GM23248 (cell line): ENCODE measurements at regions not wholly inside any gene's neighbourhood (a gene's known extent, or its start where the extent isn't known, plus 50 kb on each side); places are given as distances from the start of the nearest gene placed in this dataset.

Experiments
- DNase-seq: peaks from one replicate; pipeline ENCODE4 v3.0.0-alpha.2; 2015
- H2AFZ ChIP-seq: fragments of 200-600 bp; sonication (generic); 2 replicates; pipeline ENCODE4 v1.6.1; 2016; ENCODE audit warnings: antibody characterized with exemption
- H3F3A ChIP-seq: fragments of 200-600 bp; sonication (generic); 2 replicates; pipeline ENCODE4 v1.6.1; 2016; ENCODE audit warnings: mild to moderate bottlenecking, antibody characterized with exemption, mixed run types; ENCODE audit not compliant: insufficient read depth
- H3K27ac ChIP-seq: fragments of 200-600 bp; sonication (generic); 2 replicates; pipeline ENCODE4 v1.5.1; 2016; ENCODE audit warnings: mild to moderate bottlenecking
- H3K27me3 ChIP-seq: fragments of 200-600 bp; sonication (generic); replicated peaks from 2 replicates; pipeline ENCODE4 v1.6.1; 2016; ENCODE audit warnings: mild to moderate bottlenecking; ENCODE audit not compliant: insufficient read depth
- H3K36me3 ChIP-seq: fragments of 200-600 bp; sonication (generic); 2 replicates; pipeline ENCODE4 v1.6.1; 2016; ENCODE audit warnings: low read depth, mild to moderate bottlenecking
- H3K4me1 ChIP-seq: fragments of 200-600 bp; sonication (generic); 2 replicates; pipeline ENCODE4 v1.6.1; 2016; ENCODE audit warnings: mild to moderate bottlenecking; ENCODE audit not compliant: insufficient read depth
- H3K4me2 ChIP-seq: fragments of 200-600 bp; sonication (generic); one replicate; pipeline ENCODE4 v1.6.1; 2016; ENCODE audit warnings: mild to moderate bottlenecking; ENCODE audit not compliant: unreplicated experiment
- H3K4me3 ChIP-seq: fragments of 200-600 bp; sonication (generic); 2 replicates; pipeline ENCODE4 v1.5.1; 2016; ENCODE audit warnings: mild to moderate bottlenecking
- H3K79me2 ChIP-seq: fragments of 200-600 bp; sonication (generic); 2 replicates; pipeline ENCODE4 v1.6.1; 2016; ENCODE audit warnings: mild to moderate bottlenecking; ENCODE audit not compliant: insufficient read depth
- H3K9ac ChIP-seq: fragments of 200-600 bp; sonication (generic); 2 replicates; pipeline ENCODE4 v1.6.1; 2016; ENCODE audit warnings: mild to moderate bottlenecking
- H3K9me2 ChIP-seq: fragments of 200-600 bp; sonication (generic); 2 replicates; pipeline ENCODE4 v1.6.1; 2016; ENCODE audit warnings: mixed run types, mild to moderate bottlenecking, moderate library complexity; ENCODE audit not compliant: insufficient read depth
- H3K9me3 ChIP-seq: fragments of 200-600 bp; sonication (generic); one replicate; pipeline ENCODE4 v1.6.1; 2017; ENCODE audit warnings: low read depth
- H4K20me1 ChIP-seq: fragments of 200-600 bp; sonication (generic); 2 replicates; pipeline ENCODE4 v1.6.0; 2016; ENCODE audit not compliant: insufficient read depth
- EZH2 ChIP-seq: fragments of 200-600 bp; sonication (generic); IDR thresholded peaks from 2 replicates; pipeline ENCODE4 v1.6.1; 2018; ENCODE audit warnings: antibody characterized with exemption, mild to moderate bottlenecking; ENCODE audit not compliant: insufficient read depth, poor library complexity, severe bottlenecking
- EZH2phosphoT487 ChIP-seq: fragments of 200-600 bp; sonication (generic); IDR thresholded peaks from 2 replicates; pipeline ENCODE4 v1.6.1; 2018; ENCODE audit warnings: antibody characterized with exemption, moderate library complexity, mild to moderate bottlenecking, low read depth; ENCODE audit not compliant: insufficient read depth
- WGBS, 2 experiments: methylation state at CpG; one replicate each; pipeline ENCODE4 v1.1.6; 2015 to 2017; ENCODE audit warnings: low lambda C conversion rate in 2 of 2, low coverage in 1 of 2; ENCODE audit errors: missing lambda C conversion rate in 2 of 2; 5-methylcytosine and 5-hydroxymethylcytosine counted together
- in situ Hi-C: fragments of 300-500 bp; cut with MboI; formaldehyde crosslinking; loops from 2 replicates; pipeline ENCODE4 v1.15.0; 2020

- H3K9me3 ChIP-seq = no peaks in the 10 kb centered on the region
- no peaks in the 10 kb centered on the region for H3K9me2 ChIP-seq
- DNase-seq = peak; percentile 12
- peak overlapping the region; percentile 11; the same call in 1 of the 2 replicates for H2AFZ ChIP-seq
- 28 to 47% methylated on average over 1 of the region's 1 CpG for WGBS, 2 experiments
- H3K4me3 ChIP-seq = no peak overlapping the region; the same call in 1 of the 2 replicates
- peaks cover 17% of the 10 kb centered on the region; the same call in 1 of the 2 replicates for H3F3A ChIP-seq
- in situ Hi-C loops = no loop called here
- TF ChIP-seq EZH2phosphoT487 = no peak
- no peak for TF ChIP-seq EZH2
- no peaks in the 10 kb centered on the region for H4K20me1 ChIP-seq
- peaks cover 16% of the 10 kb centered on the region for H3K4me1 ChIP-seq
- H3K4me2 ChIP-seq = no peak overlapping the region
- no peaks in the 10 kb centered on the region for H3K79me2 ChIP-seq
- no peaks in the 10 kb centered on the region for H3K36me3 ChIP-seq
- no peak overlapping the region for H3K9ac ChIP-seq
- 0 out of 2 replicates have a peak overlapping the region, but pooled peaks have one; percentile 62 for H3K27ac ChIP-seq
- H3K27me3 ChIP-seq = no peaks in the 10 kb centered on the region
Observed at GRCh38 chr11:131099746-131100145, 183.5 kb upstream of the SNX19 start.

GRCh38 chr11:131108760-131109159 is 192.5 kb upstream of the SNX19 start:
- H3K9me2 ChIP-seq = no peaks in the 10 kb centered on the region
- H3K9ac ChIP-seq = no peak overlapping the region
- H3K9me3 ChIP-seq = no peaks in the 10 kb centered on the region
- H3K27ac ChIP-seq = peak overlapping the region; percentile 26
- peak overlapping the region; percentile 30 for H3K4me2 ChIP-seq
- no peaks in the 10 kb centered on the region for H3K36me3 ChIP-seq
- H3K4me3 ChIP-seq = no peak overlapping the region
- peak; percentile 57 for DNase-seq
- no peaks in the 10 kb centered on the region for H3K79me2 ChIP-seq
- no peak overlapping the region for H2AFZ ChIP-seq
- H4K20me1 ChIP-seq = no peaks in the 10 kb centered on the region
- TF ChIP-seq EZH2phosphoT487 (no peak), EZH2 (no peak)
- 10 to 11% methylated on average over 1 of the region's 1 CpG for WGBS, 2 experiments
- no peaks in the 10 kb centered on the region for H3K27me3 ChIP-seq
- in situ Hi-C loops = no loop called here
- peaks cover 21% of the 10 kb centered on the region for H3F3A ChIP-seq
- H3K4me1 ChIP-seq = peaks cover 21% of the 10 kb centered on the region

GRCh38 chr11:131109257-131109656 is 193.0 kb upstream of the SNX19 start:
- peaks cover 21% of the 10 kb centered on the region for H3K4me1 ChIP-seq
- 14 to 19% methylated on average over 4 of the region's 4 CpGs for WGBS, 2 experiments
- H3F3A ChIP-seq = peaks cover 21% of the 10 kb centered on the region
- no peaks in the 10 kb centered on the region for H3K36me3 ChIP-seq
- no peak overlapping the region for H2AFZ ChIP-seq
- H3K9ac ChIP-seq = no peak overlapping the region
- TF ChIP-seq EZH2phosphoT487 (no peak), EZH2 (no peak)
- no peaks in the 10 kb centered on the region for H3K9me3 ChIP-seq
- DNase-seq = peak; percentile 81
- peak overlapping the region; percentile 26 for H3K27ac ChIP-seq
- H3K27me3 ChIP-seq = no peaks in the 10 kb centered on the region
- no peak overlapping the region for H3K4me3 ChIP-seq
- no peaks in the 10 kb centered on the region for H4K20me1 ChIP-seq
- no peaks in the 10 kb centered on the region for H3K79me2 ChIP-seq
- H3K4me2 ChIP-seq = peak overlapping the region; percentile 30
- H3K9me2 ChIP-seq = no peaks in the 10 kb centered on the region
- in situ Hi-C loops = no loop called here

GRCh38 chr11:131109790-131110189 is 193.5 kb upstream of the SNX19 start:
- Histone ChIP-seq H3K4me2 (peak overlapping the region; percentile 30), H3K4me1 (peaks cover 21% of the 10 kb centered on the region), H3K27me3 (no peaks in the 10 kb centered on the region), H4K20me1 (no peaks in the 10 kb centered on the region), H3K9ac (no peak overlapping the region), H3F3A (peaks cover 21% of the 10 kb centered on the region), H3K79me2 (no peaks in the 10 kb centered on the region), H3K27ac (no peak overlapping the region), H3K36me3 (no peaks in the 10 kb centered on the region), H3K9me2 (no peaks in the 10 kb centered on the region), H2AFZ (no peak overlapping the region), H3K9me3 (no peaks in the 10 kb centered on the region), H3K4me3 (no peak overlapping the region)
- WGBS, 2 experiments = 31 to 39% methylated on average over 5 of the region's 5 CpGs
- TF ChIP-seq EZH2 (no peak), EZH2phosphoT487 (no peak)
- in situ Hi-C loops = no loop called here
- no peak for DNase-seq

- Histone ChIP-seq H3K4me1 (peaks cover 21% of the 10 kb centered on the region), H3K27me3 (no peaks in the 10 kb centered on the region), H3K4me3 (no peak overlapping the region), H3K27ac (no peak overlapping the region), H2AFZ (no peak overlapping the region), H3K4me2 (no peak overlapping the region), H3F3A (peaks cover 21% of the 10 kb centered on the region), H3K79me2 (no peaks in the 10 kb centered on the region), H3K9me2 (no peaks in the 10 kb centered on the region), H3K9me3 (no peaks in the 10 kb centered on the region), H3K9ac (no peak overlapping the region), H3K36me3 (no peaks in the 10 kb centered on the region), H4K20me1 (no peaks in the 10 kb centered on the region)
- DNase-seq = no peak
- in situ Hi-C loops = no loop called here
- TF ChIP-seq EZH2phosphoT487 (no peak), EZH2 (no peak)
- WGBS, 2 experiments = 10 to 26% methylated on average over 4 of the region's 4 CpGs
Observed at GRCh38 chr11:131111775-131112174, 195.5 kb upstream of the SNX19 start.
